OCI-M2 (cell line): ENCODE measurements at regions not wholly inside any gene's neighbourhood (a gene's known extent, or its start where the extent isn't known, plus 50 kb on each side); places are given as distances from the start of the nearest gene placed in this dataset.
"Not testable (repeated sequence)": the region's sequence is repeated elsewhere in the genome, so short reads cannot be mapped to it uniquely, and the experiment has no call there.

Experiments used
- DNase-seq: peaks from one replicate; lab custom pipeline; 2025; ENCODE audit not compliant: unreplicated experiment; lab: John Stamatoyannopoulos, UW

GRCh38 chr7:9200626-9201025 lies 767.2 kb downstream of the NXPH1 start:
- no peak for DNase-seq

GRCh38 chr7:9201928-9202327 lies 768.5 kb downstream of the NXPH1 start:
- no peak for DNase-seq

- no peak for DNase-seq
These were observed 771.2 kb downstream of the NXPH1 start for GRCh38 chr7:9204571-9204970.

- DNase-seq, result no peak
These were observed 776.7 kb downstream of the NXPH1 start for GRCh38 chr7:9210114-9210513.

- no peak for DNase-seq
These were observed 783.8 kb downstream of the NXPH1 start for GRCh38 chr7:9217204-9217603.

GRCh38 chr7:9226500-9226899 lies 793.1 kb downstream of the NXPH1 start:
- DNase-seq, result no peak

- DNase-seq, result no peak
These were observed 798.3 kb downstream of the NXPH1 start for GRCh38 chr7:9231630-9232121.

GRCh38 chr7:9240001-9240400 lies 806.6 kb downstream of the NXPH1 start:
- no peak for DNase-seq

GRCh38 chr7:9241826-9242225 lies 808.4 kb downstream of the NXPH1 start:
- DNase-seq, result no peak

GRCh38 chr7:9242636-9243035 lies 809.2 kb downstream of the NXPH1 start:
- DNase-seq, result no peak

GRCh38 chr7:9250876-9251275 lies 817.5 kb downstream of the NXPH1 start:
- no peak for DNase-seq

- DNase-seq, result no peak
These were observed 831.0 kb downstream of the NXPH1 start for GRCh38 chr7:9264395-9264794.

GRCh38 chr7:9280088-9280487 lies 846.7 kb downstream of the NXPH1 start:
- no peak for DNase-seq

- no peak for DNase-seq
These were observed 849.8 kb downstream of the NXPH1 start for GRCh38 chr7:9283246-9283645.

- DNase-seq, result no peak
These were observed 869.0 kb downstream of the NXPH1 start for GRCh38 chr7:9302436-9302835.

- no peak for DNase-seq
These were observed 873.7 kb downstream of the NXPH1 start for GRCh38 chr7:9307131-9307530.

- DNase-seq, result no peak
These were observed 891.1 kb downstream of the NXPH1 start for GRCh38 chr7:9324513-9324912.

- no peak for DNase-seq
These were observed 894.9 kb downstream of the NXPH1 start for GRCh38 chr7:9328296-9328695.

GRCh38 chr7:9349625-9350024 lies 916.2 kb downstream of the NXPH1 start:
- no peak for DNase-seq

- DNase-seq, result no peak
These were observed 957.8 kb downstream of the NXPH1 start for GRCh38 chr7:9391221-9391620.

GRCh38 chr7:9391984-9392383 lies 958.6 kb downstream of the NXPH1 start:
- no peak for DNase-seq

- not testable (repeated sequence) for DNase-seq
These were observed 971.0 kb downstream of the NXPH1 start for GRCh38 chr7:9404386-9404785.

GRCh38 chr7:9407816-9408215 lies 974.4 kb downstream of the NXPH1 start:
- no peak for DNase-seq

- DNase-seq, result no peak
These were observed 1020.1 kb downstream of the NXPH1 start for GRCh38 chr7:9453521-9453920.
